Gastrocnemius medialis (tissue), 4 donors: ENCODE measurements at regions not wholly inside any gene's neighbourhood (a gene's known extent, or its start where the extent isn't known, plus 50 kb on each side); places are given as distances from the start of the nearest gene placed in this dataset.

Experiments
- ATAC-seq, 2 donors: fragments of 150-250 bp; one replicate each; pipeline ENCODE4 v1.9.1; 2016
- DNase-seq, 2 donors: peaks; one replicate each; pipeline ENCODE4 v3.0.0-alpha.2; 2019
- H3K27ac ChIP-seq, 4 donors: fragments of 200-600 bp; sonication (generic); 1 replicate in 1 of 4; 2 replicates in 3 of 4; pipeline ENCODE4 v1.5.1; 2016 to 2018; ENCODE audit warnings: mild to moderate bottlenecking in 2 of 4, moderate library complexity in 1 of 4
- H3K27me3 ChIP-seq, 3 donors: fragments of 200-600 bp; sonication (generic) in 2 of 3; 1 replicate in 1 of 3; 2 replicates in 2 of 3; pipeline versions ENCODE4 v1.5.1 to v1.6.0; 2016 to 2019; ENCODE audit warnings: mild to moderate bottlenecking in 1 of 3, moderate library complexity in 1 of 3
- H3K36me3 ChIP-seq, 2 donors: fragments of 200-600 bp; sonication (generic) in 1 of 2; one replicate each; pipeline ENCODE4 v1.5.1; 2017 to 2018
- H3K4me1 ChIP-seq, 2 donors: fragments of 200-600 bp; sonication (generic) in 1 of 2; one replicate each; pipeline ENCODE4 v1.5.1; 2016 to 2017; ENCODE audit warnings: mild to moderate bottlenecking in 2 of 2
- H3K4me3 ChIP-seq, 4 donors: fragments of 200-600 bp; sonication (generic) in 3 of 4; 1 replicate in 1 of 4; 2 replicates in 3 of 4; pipeline ENCODE4 v1.5.1; 2016 to 2019; ENCODE audit warnings: mild to moderate bottlenecking in 2 of 4
- H3K9me3 ChIP-seq, 3 donors: fragments of 200-600 bp; sonication (generic) in 2 of 3; 1 replicate in 1 of 3; 2 replicates in 2 of 3; pipeline ENCODE4 v1.5.1; 2016 to 2019
- POLR2A ChIP-seq, 2 donors: fragments of 450-650 bp; IDR thresholded peaks; one replicate each; pipeline ENCODE4 v1.6.1; 2017; ENCODE audit warnings: antibody characterized with exemption in 2 of 2, mild to moderate bottlenecking in 2 of 2, moderate library complexity in 2 of 2
- in situ Hi-C, 4 donors: fragments of 200-750 bp; cut with MboI; loops; one replicate each; pipeline versions ENCODE4 v1.15.0 to v1.8.0; 2017; ENCODE audit warnings: low sequenced_read_pairs in 4 of 4
- intact Hi-C: fragments of 100-400 bp; cut with DNase I; formaldehyde crosslinking; loops from one replicate; pipeline ENCODE4 v1.15.1; 2023; ENCODE audit warnings: low total_unique reads
- TF ChIP-seq, protein P1 (sequence below), 5 experiments: fragments of 450-650 bp in 3 of 5; fragments of 200-600 bp in 2 of 5; sonication (generic) in 2 of 5; IDR thresholded peaks in 4 of 5; conservative IDR thresholded peaks in 1 of 5; 1 replicate in 4 of 5; 2 replicates in 1 of 5; pipeline ENCODE4 v1.5.1; 2016 to 2019; ENCODE audit warnings: antibody characterized with exemption in 5 of 5, mild to moderate bottlenecking in 3 of 5, moderate library complexity in 3 of 5

DNA sequence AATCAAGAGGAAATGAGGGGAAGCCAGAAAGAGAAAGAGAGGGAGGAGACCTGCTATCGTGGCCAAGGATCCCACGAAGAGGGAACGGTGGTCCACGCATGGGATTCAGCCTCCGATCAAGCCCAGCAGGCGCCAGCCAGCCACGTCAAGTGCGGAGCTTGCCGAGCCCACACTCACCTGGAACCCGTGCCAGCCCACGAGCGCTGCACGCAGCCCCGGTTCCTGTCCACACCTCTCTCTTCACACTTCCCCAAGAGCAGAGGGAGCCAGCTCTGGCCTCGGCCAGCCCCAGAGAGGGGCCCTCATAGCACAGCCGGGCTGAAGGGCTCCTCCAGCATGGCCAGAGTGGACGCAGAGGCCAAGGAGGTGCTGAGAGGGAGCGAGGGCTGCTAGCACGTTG, 795.1 kb upstream of the GRIA3 start:
- DNase-seq (no peak), ATAC-seq (no peak)
- Histone ChIP-seq H3K9me3 (peaks cover 0 to 6% (median 0%) of the 10 kb centered on the region in 3 donors), H3K27ac (no peak overlapping the region), H3K4me3 (no peak overlapping the region), H3K4me1 (no peaks in the 10 kb centered on the region), H3K36me3 (no peaks in the 10 kb centered on the region), H3K27me3 (no peaks in the 10 kb centered on the region)
- no peak for TF ChIP-seq POLR2A (IDR thresholded peaks at IDR 0.05)
- TF ChIP-seq, protein P1, sequence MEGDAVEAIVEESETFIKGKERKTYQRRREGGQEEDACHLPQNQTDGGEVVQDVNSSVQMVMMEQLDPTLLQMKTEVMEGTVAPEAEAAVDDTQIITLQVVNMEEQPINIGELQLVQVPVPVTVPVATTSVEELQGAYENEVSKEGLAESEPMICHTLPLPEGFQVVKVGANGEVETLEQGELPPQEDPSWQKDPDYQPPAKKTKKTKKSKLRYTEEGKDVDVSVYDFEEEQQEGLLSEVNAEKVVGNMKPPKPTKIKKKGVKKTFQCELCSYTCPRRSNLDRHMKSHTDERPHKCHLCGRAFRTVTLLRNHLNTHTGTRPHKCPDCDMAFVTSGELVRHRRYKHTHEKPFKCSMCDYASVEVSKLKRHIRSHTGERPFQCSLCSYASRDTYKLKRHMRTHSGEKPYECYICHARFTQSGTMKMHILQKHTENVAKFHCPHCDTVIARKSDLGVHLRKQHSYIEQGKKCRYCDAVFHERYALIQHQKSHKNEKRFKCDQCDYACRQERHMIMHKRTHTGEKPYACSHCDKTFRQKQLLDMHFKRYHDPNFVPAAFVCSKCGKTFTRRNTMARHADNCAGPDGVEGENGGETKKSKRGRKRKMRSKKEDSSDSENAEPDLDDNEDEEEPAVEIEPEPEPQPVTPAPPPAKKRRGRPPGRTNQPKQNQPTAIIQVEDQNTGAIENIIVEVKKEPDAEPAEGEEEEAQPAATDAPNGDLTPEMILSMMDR (IDR thresholded peaks at IDR 0.05 in 4 of 5, conservative IDR thresholded peaks at IDR 0.05 in 1 of 5) = no peak
- intact Hi-C loops (no loop called here), in situ Hi-C loops (no loop called here)

DNA sequence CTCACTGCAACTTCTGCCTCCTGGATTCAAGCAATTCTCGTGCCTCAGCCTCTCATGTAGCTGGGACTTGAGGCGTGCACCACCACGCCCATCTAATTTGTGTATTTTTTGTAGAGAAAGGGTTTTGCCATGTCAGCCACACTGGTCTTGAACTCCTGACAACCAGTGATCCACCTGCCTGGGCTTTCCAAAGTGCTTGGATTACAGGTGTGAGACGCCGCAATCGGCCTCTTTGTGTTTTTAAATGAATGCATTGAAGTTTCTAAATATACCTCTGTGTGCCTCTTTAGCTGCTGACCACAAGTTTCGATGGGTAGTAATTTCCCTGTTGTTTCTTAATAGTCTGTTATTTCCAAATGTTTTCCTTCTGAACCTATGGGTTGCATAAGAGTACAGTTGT, 765.3 kb upstream of the GRIA3 start:
- ATAC-seq (no peak), DNase-seq (no peak)
- Histone ChIP-seq H3K36me3 (no peaks in the 10 kb centered on the region), H3K27ac (no peak overlapping the region), H3K9me3 (no peaks in the 10 kb centered on the region), H3K4me3 (no peak overlapping the region), H3K27me3 (no peaks in the 10 kb centered on the region), H3K4me1 (no peaks in the 10 kb centered on the region)
- in situ Hi-C loops = no loop called here
- TF ChIP-seq POLR2A (IDR thresholded peaks at IDR 0.05) = no peak
- intact Hi-C loops = no loop called here

DNA sequence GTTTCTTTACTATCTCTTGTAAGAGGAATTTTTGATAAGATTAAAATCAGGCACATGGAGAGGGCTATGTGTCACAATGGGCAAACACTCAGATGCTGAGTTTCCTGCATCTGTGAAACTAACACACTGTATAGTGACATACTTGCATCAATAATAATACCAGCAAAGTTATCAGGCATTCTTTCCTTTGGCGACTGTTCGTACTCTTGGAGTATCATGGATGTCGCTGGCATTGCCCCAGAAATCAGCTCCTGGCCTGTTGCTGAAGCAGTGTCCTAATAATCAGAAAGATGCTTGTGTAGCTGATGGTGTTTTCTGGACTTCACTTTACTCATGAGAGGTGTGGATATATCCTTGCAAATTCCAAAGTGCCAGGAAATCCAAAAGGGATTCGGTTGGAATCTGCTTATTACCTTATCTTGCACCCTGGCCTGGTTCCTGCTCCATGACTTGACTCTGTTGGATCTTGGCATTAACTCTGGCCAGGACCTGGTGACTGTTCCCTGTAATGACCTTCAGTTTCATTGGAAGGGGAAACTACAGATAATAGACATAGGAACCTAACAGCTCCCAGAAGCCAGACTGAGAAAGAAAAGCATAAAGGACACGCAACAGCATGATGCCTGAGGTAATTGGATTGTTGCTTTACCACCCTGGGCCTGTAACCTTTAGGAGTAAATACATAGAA, 762.5 kb upstream of the GRIA3 start:
- Histone ChIP-seq H3K9me3 (no peaks in the 10 kb centered on the region), H3K27me3 (no peaks in the 10 kb centered on the region), H3K27ac (no peak overlapping the region), H3K4me3 (no peak overlapping the region), H3K36me3 (no peaks in the 10 kb centered on the region), H3K4me1 (no peaks in the 10 kb centered on the region)
- ATAC-seq (no peak), DNase-seq (no peak)
- TF ChIP-seq, protein P1 (IDR thresholded peaks at IDR 0.05 in 4 of 5, conservative IDR thresholded peaks at IDR 0.05 in 1 of 5) = no peak
- no peak for TF ChIP-seq POLR2A (IDR thresholded peaks at IDR 0.05)
- in situ Hi-C loops = no loop called here
- intact Hi-C loops = no loop called here

DNA sequence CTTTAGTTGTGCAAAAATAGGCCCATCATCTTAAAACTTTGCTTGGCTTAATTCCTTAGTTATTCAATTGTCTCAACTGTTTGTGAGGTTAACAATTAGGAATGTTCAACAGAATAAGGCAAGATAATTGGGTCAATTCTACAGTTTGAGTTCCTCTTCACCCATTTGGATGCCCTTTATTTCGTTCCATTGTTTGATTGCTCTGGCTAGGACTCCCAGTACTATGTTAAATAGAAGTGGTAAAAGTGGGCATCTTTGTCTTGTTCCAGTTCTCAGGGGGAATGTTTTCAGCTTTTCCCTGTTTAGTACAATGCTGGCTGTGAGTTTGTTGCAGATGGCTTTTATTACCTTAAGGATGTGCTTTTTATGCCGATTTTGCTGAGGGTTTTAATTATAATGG, 761.5 kb upstream of the GRIA3 start:
- TF ChIP-seq, protein P1 (IDR thresholded peaks at IDR 0.05 in 4 of 5, conservative IDR thresholded peaks at IDR 0.05 in 1 of 5) = no peak
- TF ChIP-seq POLR2A (IDR thresholded peaks at IDR 0.05) = no peak
- in situ Hi-C loops (no loop called here), intact Hi-C loops (no loop called here)
- DNase-seq (no peak), ATAC-seq (no peak)
- no peaks in the 10 kb centered on the region for H3K36me3 ChIP-seq
- H3K4me3 ChIP-seq = no peak overlapping the region
- H3K27ac ChIP-seq = no peak overlapping the region
- H3K4me1 ChIP-seq = no peaks in the 10 kb centered on the region
- H3K9me3 ChIP-seq = no peaks in the 10 kb centered on the region
- H3K27me3 ChIP-seq = no peaks in the 10 kb centered on the region

DNA sequence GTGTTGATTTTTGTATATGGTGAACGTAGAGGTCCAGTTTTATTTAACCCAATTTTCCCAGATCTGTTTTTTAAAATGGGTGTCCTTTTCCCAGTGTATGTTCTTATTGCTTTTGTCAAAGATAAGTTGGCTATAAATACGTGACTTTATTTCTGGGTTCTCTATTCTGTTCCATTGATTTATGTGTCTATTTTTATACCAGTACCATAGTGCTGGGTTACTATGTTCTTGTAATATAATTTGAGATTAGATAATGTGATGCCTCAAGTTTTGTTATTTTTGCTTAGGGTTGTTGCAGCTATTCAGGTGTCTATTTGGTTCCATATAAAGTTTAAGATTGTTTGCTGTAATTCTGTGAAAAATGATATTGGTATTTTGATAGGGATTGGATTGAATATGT, 749.1 kb upstream of the GRIA3 start:
- H3K27me3 ChIP-seq = no peaks in the 10 kb centered on the region
- in situ Hi-C loops = no loop called here
- no peak for DNase-seq
- intact Hi-C loops = no loop called here
- no peaks in the 10 kb centered on the region for H3K9me3 ChIP-seq
- H3K4me1 ChIP-seq = no peaks in the 10 kb centered on the region
- ATAC-seq = no peak
- no peak for TF ChIP-seq POLR2A (IDR thresholded peaks at IDR 0.05)
- TF ChIP-seq, protein P1 (IDR thresholded peaks at IDR 0.05 in 4 of 5, conservative IDR thresholded peaks at IDR 0.05 in 1 of 5) = no peak
- no peak overlapping the region for H3K4me3 ChIP-seq
- H3K36me3 ChIP-seq = no peaks in the 10 kb centered on the region
- H3K27ac ChIP-seq = no peak overlapping the region
